HG03060 (cell line): ENCODE measurements at regions not wholly inside any gene's neighbourhood (a gene's known extent, or its start where the extent isn't known, plus 50 kb on each side); places are given as distances from the start of the nearest gene placed in this dataset.
"Not testable (repeated sequence)": the region's sequence is repeated elsewhere in the genome, so short reads cannot be mapped to it uniquely, and the experiment has no call there.

ENCODE experiments used
- ATAC-seq: cut with Tn5 transposase; IDR thresholded peaks from one replicate; pipeline ENCODE4 v1.9.1; 2021; ENCODE audit warnings: low read depth, moderate number of reproducible peaks; ENCODE audit not compliant: unreplicated experiment

- ATAC-seq: no peak
These were observed 140.0 kb downstream of the NDUFA12 start for GRCh38 chr12:94863321-94864035.

- no peak for ATAC-seq
These were observed 141.1 kb downstream of the NDUFA12 start for GRCh38 chr12:94862421-94862820.

GRCh38 chr12:94856324-94856723 is 147.2 kb downstream of the NDUFA12 start:
- ATAC-seq: no peak

GRCh38 chr12:94855853-94856252 is 147.6 kb downstream of the NDUFA12 start:
- no peak for ATAC-seq

- ATAC-seq: no peak
These were observed 152.0 kb downstream of the NDUFA12 start for GRCh38 chr12:94851396-94852028.

- no peak for ATAC-seq
These were observed 154.0 kb downstream of the NDUFA12 start for GRCh38 chr12:94849411-94849976.

GRCh38 chr12:94848966-94849365 is 154.5 kb downstream of the NDUFA12 start:
- ATAC-seq: no peak

- ATAC-seq: no peak
These were observed 158.4 kb downstream of the NDUFA12 start for GRCh38 chr12:94845110-94845509.

- ATAC-seq: no peak
These were observed 159.0 kb downstream of the NDUFA12 start for GRCh38 chr12:94844452-94844851.

- ATAC-seq: no peak
These were observed 161.4 kb downstream of the NDUFA12 start for GRCh38 chr12:94841904-94842610.

GRCh38 chr12:94841177-94841576 is 162.3 kb downstream of the NDUFA12 start:
- no peak for ATAC-seq

- peak; percentile 80 for ATAC-seq
These were observed 164.2 kb downstream of the NDUFA12 start for GRCh38 chr12:94839347-94839746.

GRCh38 chr12:94836952-94837670 is 166.4 kb downstream of the NDUFA12 start:
- ATAC-seq: not testable (repeated sequence)

- ATAC-seq: no peak
These were observed 169.4 kb downstream of the NDUFA12 start for GRCh38 chr12:94834036-94834625.

- no peak for ATAC-seq
These were observed 170.5 kb downstream of the NDUFA12 start for GRCh38 chr12:94832780-94833681.

- ATAC-seq: no peak
These were observed 171.4 kb downstream of the NDUFA12 start for GRCh38 chr12:94832105-94832504.

GRCh38 chr12:94831081-94831751 is 172.3 kb downstream of the NDUFA12 start:
- peak; percentile 93 for ATAC-seq

GRCh38 chr12:94829552-94829951 is 173.9 kb downstream of the NDUFA12 start:
- no peak for ATAC-seq

GRCh38 chr12:94819011-94819410 is 168.7 kb upstream of the TMCC3 start:
- no peak for ATAC-seq
